HEK293 (cell line): ENCODE measurements at regions not wholly inside any gene's neighbourhood (a gene's known extent, or its start where the extent isn't known, plus 50 kb on each side); places are given as distances from the start of the nearest gene placed in this dataset.

Source experiments
- ELK4 ChIP-seq: IDR thresholded peaks from 2 replicates; pipeline ENCODE4 v1.6.1; 2011; ENCODE audit warnings: mild to moderate bottlenecking, low read depth, low read length, borderline replicate concordance
- GLI2 ChIP-seq: fragments of 450-650 bp; formaldehyde crosslinking; IDR thresholded peaks from 2 replicates; pipeline ENCODE4; 2017; ENCODE audit warnings: missing biosample characterization, missing genetic modification characterization, low read depth, borderline replicate concordance
- SETDB1 ChIP-seq: IDR thresholded peaks from one replicate; pipeline ENCODE4 v1.6.1; 2017; ENCODE audit warnings: mild to moderate bottlenecking, low read length, moderate library complexity, mixed read lengths; ENCODE audit not compliant: insufficient read length
- TCF7L2 ChIP-seq: IDR thresholded peaks from 2 replicates; pipeline ENCODE4 v1.6.1; 2011; ENCODE audit warnings: low read depth, mild to moderate bottlenecking, inconsistent platforms, low read length, moderate library complexity, borderline replicate concordance
- ZFP3 ChIP-seq: fragments of 450-650 bp; formaldehyde crosslinking; IDR thresholded peaks from 2 replicates; pipeline ENCODE4 v1.5.1; 2016; ENCODE audit warnings: low read depth, missing biosample characterization, missing genetic modification characterization
- ZNF132 ChIP-seq: fragments of 450-650 bp; formaldehyde crosslinking; IDR thresholded peaks from 2 replicates; pipeline ENCODE4 v1.5.1; 2017; ENCODE audit warnings: missing biosample characterization, missing genetic modification characterization, borderline replicate concordance
- ZNF223 ChIP-seq: fragments of 450-650 bp; formaldehyde crosslinking; IDR thresholded peaks from 2 replicates; pipeline ENCODE4 v1.5.1; 2016; ENCODE audit warnings: missing biosample characterization, missing genetic modification characterization
- ZNF266 ChIP-seq: fragments of 450-650 bp; formaldehyde crosslinking; IDR thresholded peaks from 2 replicates; pipeline ENCODE4 v1.5.1; 2016; ENCODE audit warnings: missing biosample characterization, missing genetic modification characterization, low read depth
- ZNF398 ChIP-seq: fragments of 450-650 bp; formaldehyde crosslinking; IDR thresholded peaks from 2 replicates; pipeline ENCODE4 v1.5.1; 2017; ENCODE audit warnings: missing biosample characterization, missing genetic modification characterization
- ZNF416 ChIP-seq: fragments of 450-650 bp; formaldehyde crosslinking; IDR thresholded peaks from 2 replicates; pipeline ENCODE4 v1.5.1; 2016; ENCODE audit warnings: missing biosample characterization, missing genetic modification characterization
- ZNF501 ChIP-seq: fragments of 450-650 bp; formaldehyde crosslinking; IDR thresholded peaks from 2 replicates; pipeline ENCODE4 v1.5.1; 2016; ENCODE audit warnings: missing biosample characterization, missing genetic modification characterization
- ZNF830 ChIP-seq: fragments of 450-650 bp; IDR thresholded peaks from 2 replicates; pipeline ENCODE4 v1.5.0; 2018; ENCODE audit warnings: missing biosample characterization, missing genetic modification characterization, low read depth, mild to moderate bottlenecking, moderate library complexity
- TF ChIP-seq, protein P1 (sequence below): fragments of 450-650 bp; formaldehyde crosslinking; IDR thresholded peaks from 2 replicates; pipeline ENCODE4 v1.5.1; 2016; ENCODE audit warnings: missing biosample characterization, missing genetic modification characterization

DNA sequence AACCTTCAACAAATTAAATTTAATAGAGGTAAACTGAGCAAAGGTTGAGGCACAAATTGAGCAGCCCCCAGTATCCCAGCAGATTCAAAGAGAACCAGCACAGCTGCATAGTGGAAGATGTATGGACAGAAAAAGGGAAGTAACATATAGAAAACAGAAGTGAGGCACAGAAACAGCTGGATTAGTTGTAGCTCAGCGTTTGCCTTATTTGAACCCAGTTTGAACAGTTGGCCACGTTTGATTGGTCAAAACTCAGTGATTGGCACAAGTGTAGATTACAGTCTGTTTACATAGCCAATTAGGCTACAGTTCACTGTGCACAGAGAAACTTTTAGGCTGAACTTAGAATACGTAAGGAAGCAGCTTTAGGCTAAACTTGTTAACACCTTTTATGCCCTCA lies 315.5 kb downstream of the RMST start:
- TF ChIP-seq TCF7L2 (no peak), SETDB1 (no peak), ELK4 (no peak), ZNF398 (tag by site-specific recombination) (no peak), ZNF223 (tag by site-specific recombination) (no peak), ZNF501 (tag by site-specific recombination) (no peak), ZNF416 (no peak), ZFP3 (tag by site-specific recombination) (no peak), ZNF830 (no peak), GLI2 (tag by site-specific recombination) (no peak), ZNF266 (tag by site-specific recombination) (no peak), ZNF132 (tag by site-specific recombination) (no peak)
- TF ChIP-seq, protein P1, sequence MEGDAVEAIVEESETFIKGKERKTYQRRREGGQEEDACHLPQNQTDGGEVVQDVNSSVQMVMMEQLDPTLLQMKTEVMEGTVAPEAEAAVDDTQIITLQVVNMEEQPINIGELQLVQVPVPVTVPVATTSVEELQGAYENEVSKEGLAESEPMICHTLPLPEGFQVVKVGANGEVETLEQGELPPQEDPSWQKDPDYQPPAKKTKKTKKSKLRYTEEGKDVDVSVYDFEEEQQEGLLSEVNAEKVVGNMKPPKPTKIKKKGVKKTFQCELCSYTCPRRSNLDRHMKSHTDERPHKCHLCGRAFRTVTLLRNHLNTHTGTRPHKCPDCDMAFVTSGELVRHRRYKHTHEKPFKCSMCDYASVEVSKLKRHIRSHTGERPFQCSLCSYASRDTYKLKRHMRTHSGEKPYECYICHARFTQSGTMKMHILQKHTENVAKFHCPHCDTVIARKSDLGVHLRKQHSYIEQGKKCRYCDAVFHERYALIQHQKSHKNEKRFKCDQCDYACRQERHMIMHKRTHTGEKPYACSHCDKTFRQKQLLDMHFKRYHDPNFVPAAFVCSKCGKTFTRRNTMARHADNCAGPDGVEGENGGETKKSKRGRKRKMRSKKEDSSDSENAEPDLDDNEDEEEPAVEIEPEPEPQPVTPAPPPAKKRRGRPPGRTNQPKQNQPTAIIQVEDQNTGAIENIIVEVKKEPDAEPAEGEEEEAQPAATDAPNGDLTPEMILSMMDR, result no peak
